ENCODE measurements at regions not wholly inside any gene's neighbourhood (a gene's known extent, or its start where the extent isn't known, plus 50 kb on each side); places are given as distances from the start of the nearest gene placed in this dataset.

GRCh38 chr2:8086796-8087479, 594.9 kb upstream of the ID2 start:
- Histone ChIP-seq H3K27me3 (replicated peaks; ENCODE audit: insufficient read depth, low read depth, low read length, poor library complexity) (no peaks in the 10 kb centered on the region), H3K4me1 (ENCODE audit: insufficient read depth, low read length, poor library complexity, severe bottlenecking) (peaks cover 7% of the 10 kb centered on the region), H3K27ac (ENCODE audit: low read depth, low read length, poor library complexity, severe bottlenecking) (no peak overlapping the region), H3K9me3 (ENCODE audit: low read depth, low read length, poor library complexity, severe bottlenecking) (no peaks in the 10 kb centered on the region), H3K4me3 (ENCODE audit: low read depth, low read length, poor library complexity, severe bottlenecking) (no peak overlapping the region), H3K36me3 (ENCODE audit: insufficient read depth, low read length, poor library complexity, severe bottlenecking) (no peaks in the 10 kb centered on the region)
- intact Hi-C loops (cut with micrococcal nuclease; ENCODE audit: unreplicated experiment): no loop called here
- ChIA-PET CTCF (no interaction called here), POLR2A (ENCODE audit: low non-redundant PET) (no interaction called here)
- DNase-seq (ENCODE audit: low spot score): no peak
- no peak for TF ChIP-seq EZH2 (IDR thresholded peaks at IDR 0.05; ENCODE audit: borderline replicate concordance, low read depth, low read length, poor library complexity, severe bottlenecking)
- TF ChIP-seq CTCF (conservative IDR thresholded peaks at IDR 0.05; ENCODE audit: low read depth, low read length): no peak
- BruUV-seq (replicated peaks): no TSS peak

DNA sequence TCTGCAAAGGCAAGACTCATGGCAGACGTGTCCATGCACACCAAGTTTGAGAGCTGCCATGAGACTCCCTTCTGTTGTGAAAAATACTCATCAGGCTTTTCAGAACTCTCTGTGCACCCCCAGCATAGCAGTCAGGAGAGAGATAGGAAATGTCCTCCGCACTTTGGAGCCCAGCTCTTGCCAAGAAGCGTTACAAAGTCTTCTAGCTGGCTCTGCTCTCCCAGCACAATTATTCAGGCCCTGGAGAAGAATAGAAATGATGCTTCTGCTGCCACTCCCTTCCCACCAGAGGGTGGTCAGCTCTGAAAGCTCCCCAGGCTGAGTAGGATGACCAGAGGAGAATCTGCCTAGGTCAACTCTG, 594.4 kb upstream of the ID2 start:
- TF ChIP-seq CTCF (conservative IDR thresholded peaks at IDR 0.05; ENCODE audit: low read depth, low read length): no peak
- no peak for TF ChIP-seq EZH2 (IDR thresholded peaks at IDR 0.05; ENCODE audit: borderline replicate concordance, low read depth, low read length, poor library complexity, severe bottlenecking)
- intact Hi-C loops (cut with micrococcal nuclease; ENCODE audit: unreplicated experiment): no loop called here

DNA sequence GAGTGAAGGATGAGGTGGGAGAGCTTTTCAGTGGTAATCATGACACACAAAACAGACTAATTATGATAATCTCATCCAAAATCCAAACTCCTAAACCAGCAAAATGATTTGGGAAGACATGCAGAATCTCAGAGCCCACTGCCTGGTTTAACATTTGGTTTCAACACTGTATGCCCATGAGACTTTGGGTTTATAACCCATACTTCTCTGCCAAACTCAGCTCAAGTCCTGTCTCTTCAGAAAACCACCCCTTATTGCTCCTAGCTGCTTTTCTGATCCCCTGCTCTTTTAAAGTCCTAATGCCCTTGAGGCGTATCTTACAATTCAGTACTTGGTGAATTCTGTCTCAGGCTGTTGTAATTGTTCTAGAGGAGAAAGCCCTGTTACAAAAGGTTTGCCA, 593.0 kb upstream of the ID2 start:
- no peak overlapping the region for H3K27ac ChIP-seq (ENCODE audit: low read depth, low read length, poor library complexity, severe bottlenecking)
- intact Hi-C loops (cut with micrococcal nuclease; ENCODE audit: unreplicated experiment): no loop called here
- ChIA-PET POLR2A (ENCODE audit: low non-redundant PET) (no interaction called here), CTCF (no interaction called here)
- H3K36me3 ChIP-seq (ENCODE audit: insufficient read depth, low read length, poor library complexity, severe bottlenecking): no peaks in the 10 kb centered on the region
- no TSS peak for BruUV-seq (replicated peaks)
- no peak for DNase-seq (ENCODE audit: low spot score)
- peaks cover 7% of the 10 kb centered on the region for H3K4me1 ChIP-seq (ENCODE audit: insufficient read depth, low read length, poor library complexity, severe bottlenecking)
- H3K27me3 ChIP-seq (replicated peaks; ENCODE audit: insufficient read depth, low read depth, low read length, poor library complexity): no peaks in the 10 kb centered on the region
- no peak overlapping the region for H3K4me3 ChIP-seq (ENCODE audit: low read depth, low read length, poor library complexity, severe bottlenecking)
- no peaks in the 10 kb centered on the region for H3K9me3 ChIP-seq (ENCODE audit: low read depth, low read length, poor library complexity, severe bottlenecking)
- no peak for TF ChIP-seq CTCF (conservative IDR thresholded peaks at IDR 0.05; ENCODE audit: low read depth, low read length)
- no peak for TF ChIP-seq EZH2 (IDR thresholded peaks at IDR 0.05; ENCODE audit: borderline replicate concordance, low read depth, low read length, poor library complexity, severe bottlenecking)

More for the DNA sequence above, 594.4 kb upstream of the ID2 start:
- CTCF ChIA-PET: no interaction called here
- DNase-seq (ENCODE audit: low spot score): no peak
- Histone ChIP-seq H3K36me3 (ENCODE audit: insufficient read depth, low read length, poor library complexity, severe bottlenecking) (no peaks in the 10 kb centered on the region), H3K27ac (ENCODE audit: low read depth, low read length, poor library complexity, severe bottlenecking) (no peak overlapping the region), H3K9me3 (ENCODE audit: low read depth, low read length, poor library complexity, severe bottlenecking) (no peaks in the 10 kb centered on the region), H3K4me1 (ENCODE audit: insufficient read depth, low read length, poor library complexity, severe bottlenecking) (peaks cover 7% of the 10 kb centered on the region), H3K4me3 (ENCODE audit: low read depth, low read length, poor library complexity, severe bottlenecking) (no peak overlapping the region), H3K27me3 (replicated peaks; ENCODE audit: insufficient read depth, low read depth, low read length, poor library complexity) (no peaks in the 10 kb centered on the region)
- no TSS peak for BruUV-seq (replicated peaks)
- POLR2A ChIA-PET (ENCODE audit: low non-redundant PET): no interaction called here
